Thoracic aorta (tissue), 2 donors: ENCODE measurements at regions not wholly inside any gene's neighbourhood (a gene's known extent, or its start where the extent isn't known, plus 50 kb on each side); places are given as distances from the start of the nearest gene placed in this dataset.

Source experiments
- ATAC-seq: fragments of 150-250 bp; one replicate; pipeline ENCODE4 v1.8.0; 2017; ENCODE audit warnings: low read depth; ENCODE audit not compliant: insufficient number of reproducible peaks, low FRiP score
- DNase-seq: peaks from one replicate; pipeline ENCODE4 v3.0.0-alpha.2; 2020; ENCODE audit warnings: low spot score
- H3K27ac ChIP-seq, 2 donors: fragments of 200-600 bp; sonication (generic); 1 replicate in 1 of 2; 2 replicates in 1 of 2; pipeline ENCODE4 v1.5.1; 2016; ENCODE audit warnings: mild to moderate bottlenecking in 2 of 2, moderate library complexity in 2 of 2
- H3K27me3 ChIP-seq: fragments of 200-600 bp; sonication (generic); replicated peaks from 2 replicates; pipeline ENCODE4 v1.6.0; 2016; ENCODE audit warnings: mild to moderate bottlenecking; ENCODE audit not compliant: insufficient read depth
- H3K36me3 ChIP-seq: fragments of 200-600 bp; sonication (generic); one replicate; pipeline ENCODE4 v1.5.1; 2016
- H3K4me1 ChIP-seq, 2 donors: fragments of 200-600 bp; sonication (generic); 1 replicate in 1 of 2; 2 replicates in 1 of 2; pipeline versions ENCODE4 v1.5.1 to v1.6.0; 2016; ENCODE audit warnings: low read depth in 2 of 2, mild to moderate bottlenecking in 1 of 2; ENCODE audit not compliant: control insufficient read depth in 1 of 2
- H3K4me3 ChIP-seq: fragments of 200-600 bp; sonication (generic); 2 replicates; pipeline ENCODE4 v1.5.1; 2016; ENCODE audit warnings: mild to moderate bottlenecking
- H3K9me3 ChIP-seq: fragments of 200-600 bp; sonication (generic); 2 replicates; pipeline ENCODE4 v1.5.1; 2016
- TF ChIP-seq, protein P1 (sequence below): fragments of 200-600 bp; sonication (generic); IDR thresholded peaks from one replicate; pipeline ENCODE4 v1.5.1; 2019; ENCODE audit warnings: antibody characterized with exemption

DNA sequence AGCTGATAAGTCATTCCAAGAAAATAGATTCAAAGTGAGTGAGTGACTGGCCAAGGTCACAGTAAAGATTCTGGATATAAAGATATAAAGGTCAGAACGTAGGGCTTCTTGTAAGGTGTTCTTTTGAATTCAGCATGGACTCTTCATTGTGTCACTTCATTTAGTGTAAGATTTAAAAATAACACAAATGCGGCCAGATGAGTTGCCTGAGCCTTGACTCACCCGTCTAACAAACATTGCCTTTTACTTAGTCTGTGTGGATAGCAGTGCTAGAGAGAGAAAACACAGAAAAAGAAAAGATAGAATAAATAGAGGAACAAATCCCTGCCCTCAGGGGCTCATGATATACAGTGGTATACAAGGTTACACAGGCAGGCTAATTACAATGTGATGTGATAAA lies 223.4 kb downstream of the PLPP3 start:
- no peaks in the 10 kb centered on the region for H3K36me3 ChIP-seq
- ATAC-seq, result no peak
- DNase-seq, result no peak

DNA sequence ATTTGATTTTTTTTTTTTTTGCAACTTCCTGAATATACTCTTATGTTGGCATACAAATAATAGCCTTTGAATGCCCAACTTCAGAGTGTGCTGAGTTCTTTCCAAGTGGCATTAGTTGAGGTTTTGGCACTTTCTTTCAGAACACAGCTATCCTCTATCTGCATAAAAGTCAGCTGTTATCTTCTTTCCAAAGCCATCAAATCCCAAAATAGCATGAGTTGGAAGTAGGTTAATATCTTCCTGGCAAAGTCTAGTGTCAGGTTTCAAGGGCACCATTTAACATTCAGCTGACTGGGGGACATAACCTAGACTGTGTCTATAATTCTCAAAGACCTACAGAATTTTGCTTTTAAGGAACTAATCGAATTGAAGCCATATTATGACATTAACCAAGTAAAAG lies 223.9 kb downstream of the PLPP3 start:
- Histone ChIP-seq H3K9me3 (no peaks in the 10 kb centered on the region), H3K4me1 (peaks cover 11 to 20% of the 10 kb centered on the region in 2 donors), H3K4me3 (no peak overlapping the region), H3K27me3 (no peaks in the 10 kb centered on the region), H3K27ac (no peak overlapping the region), H3K36me3 (no peaks in the 10 kb centered on the region)
- ATAC-seq (no peak), DNase-seq (no peak)
- TF ChIP-seq, protein P1, sequence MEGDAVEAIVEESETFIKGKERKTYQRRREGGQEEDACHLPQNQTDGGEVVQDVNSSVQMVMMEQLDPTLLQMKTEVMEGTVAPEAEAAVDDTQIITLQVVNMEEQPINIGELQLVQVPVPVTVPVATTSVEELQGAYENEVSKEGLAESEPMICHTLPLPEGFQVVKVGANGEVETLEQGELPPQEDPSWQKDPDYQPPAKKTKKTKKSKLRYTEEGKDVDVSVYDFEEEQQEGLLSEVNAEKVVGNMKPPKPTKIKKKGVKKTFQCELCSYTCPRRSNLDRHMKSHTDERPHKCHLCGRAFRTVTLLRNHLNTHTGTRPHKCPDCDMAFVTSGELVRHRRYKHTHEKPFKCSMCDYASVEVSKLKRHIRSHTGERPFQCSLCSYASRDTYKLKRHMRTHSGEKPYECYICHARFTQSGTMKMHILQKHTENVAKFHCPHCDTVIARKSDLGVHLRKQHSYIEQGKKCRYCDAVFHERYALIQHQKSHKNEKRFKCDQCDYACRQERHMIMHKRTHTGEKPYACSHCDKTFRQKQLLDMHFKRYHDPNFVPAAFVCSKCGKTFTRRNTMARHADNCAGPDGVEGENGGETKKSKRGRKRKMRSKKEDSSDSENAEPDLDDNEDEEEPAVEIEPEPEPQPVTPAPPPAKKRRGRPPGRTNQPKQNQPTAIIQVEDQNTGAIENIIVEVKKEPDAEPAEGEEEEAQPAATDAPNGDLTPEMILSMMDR, result no peak

More for the DNA sequence above, 223.4 kb downstream of the PLPP3 start:
- Histone ChIP-seq H3K4me1 (peaks cover 11 to 20% of the 10 kb centered on the region in 2 donors), H3K9me3 (no peaks in the 10 kb centered on the region), H3K27me3 (no peaks in the 10 kb centered on the region), H3K4me3 (no peak overlapping the region), H3K27ac (no peak overlapping the region)
- TF ChIP-seq, protein P1, result no peak

DNA sequence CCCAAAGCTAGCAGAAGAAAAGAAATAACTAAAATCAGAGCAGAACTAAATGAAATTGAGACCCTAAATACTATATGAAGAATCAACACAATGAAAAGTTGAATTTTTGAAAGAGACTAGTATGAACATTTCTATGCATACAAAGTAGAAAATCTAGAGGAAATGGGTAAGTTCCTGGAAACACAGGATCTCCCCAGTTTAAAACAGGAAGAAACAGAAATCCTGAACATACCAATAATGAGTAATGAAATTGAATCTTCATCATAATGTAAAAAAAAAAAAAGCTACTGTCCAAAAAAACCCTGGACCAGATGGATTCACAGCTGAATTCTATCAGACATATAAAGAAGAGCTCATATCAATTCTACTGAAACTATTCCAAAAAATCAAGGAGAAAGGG lies 233.5 kb downstream of the PLPP3 start:
- no peak for DNase-seq
- H3K27ac ChIP-seq, result no peak overlapping the region
- no peak for ATAC-seq
- H3K4me3 ChIP-seq, result no peak overlapping the region
- no peaks in the 10 kb centered on the region for H3K36me3 ChIP-seq
- no peaks in the 10 kb centered on the region for H3K27me3 ChIP-seq
- H3K9me3 ChIP-seq, result no peaks in the 10 kb centered on the region
- H3K4me1 ChIP-seq, result no peaks in the 10 kb centered on the region
- TF ChIP-seq, protein P1, result no peak

DNA sequence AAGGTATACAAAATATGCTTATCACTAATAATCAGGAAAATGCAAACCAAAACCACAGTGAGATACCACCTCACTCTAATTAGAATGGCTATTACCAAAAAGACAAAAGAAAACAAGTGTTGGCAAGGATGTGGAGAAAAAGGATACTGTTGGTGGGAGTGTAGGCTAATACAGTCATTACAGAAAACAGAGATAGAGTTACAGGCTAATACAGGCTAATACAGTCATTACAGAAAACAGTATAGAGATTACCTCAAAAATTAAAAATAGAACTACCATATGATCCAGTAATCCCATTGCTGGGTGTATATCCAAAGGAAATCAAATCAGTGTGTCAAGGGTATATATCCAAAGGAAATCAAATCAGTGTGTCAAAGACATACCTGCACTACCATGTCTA lies 238.4 kb downstream of the PLPP3 start:
- Histone ChIP-seq H3K27ac (no peak overlapping the region), H3K36me3 (no peaks in the 10 kb centered on the region), H3K27me3 (no peaks in the 10 kb centered on the region), H3K4me1 (no peaks in the 10 kb centered on the region), H3K4me3 (no peak overlapping the region), H3K9me3 (no peaks in the 10 kb centered on the region)
- TF ChIP-seq, protein P1, result no peak
- no peak for ATAC-seq
- no peak for DNase-seq

DNA sequence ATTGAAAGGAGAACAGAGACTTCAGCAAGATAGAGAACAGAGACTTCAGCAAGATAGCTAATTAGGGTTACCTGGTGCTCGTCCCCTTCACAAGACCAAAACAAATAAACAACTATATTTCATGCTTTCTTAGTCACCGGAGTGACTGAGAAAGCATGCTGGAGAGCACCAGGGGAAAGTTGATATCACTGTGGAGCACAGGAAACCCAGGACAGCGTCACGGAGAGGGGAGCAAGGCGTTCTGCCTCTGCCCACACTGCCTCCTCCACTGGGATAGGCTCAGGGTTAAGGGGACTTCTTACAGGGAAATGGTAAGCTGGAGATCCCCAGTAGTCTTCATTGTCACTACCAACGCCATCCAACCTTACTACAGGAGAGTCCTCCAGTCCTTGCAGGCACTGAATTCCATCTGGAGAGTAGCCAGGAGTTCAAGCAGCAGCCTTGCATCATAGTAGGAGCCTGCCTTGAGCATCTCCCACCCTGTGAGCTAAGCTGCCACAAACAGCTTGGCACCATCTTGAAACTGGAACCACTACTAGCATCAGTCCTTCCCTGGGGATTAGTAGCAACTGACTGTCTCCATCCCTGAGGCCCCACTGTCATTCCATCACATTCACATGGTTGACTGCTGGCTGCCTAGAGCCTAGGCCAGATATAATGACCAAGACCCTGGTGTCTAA lies 239.4 kb downstream of the PLPP3 start:
- Histone ChIP-seq H3K4me1 (no peaks in the 10 kb centered on the region), H3K27ac (no peak overlapping the region), H3K4me3 (no peak overlapping the region), H3K9me3 (no peaks in the 10 kb centered on the region), H3K36me3 (no peaks in the 10 kb centered on the region), H3K27me3 (no peaks in the 10 kb centered on the region)
- TF ChIP-seq, protein P1, result no peak
- ATAC-seq, result no peak
- DNase-seq, result no peak
